Erythroblast (primary cell): ENCODE measurements at regions not wholly inside any gene's neighbourhood (a gene's known extent, or its start where the extent isn't known, plus 50 kb on each side); places are given as distances from the start of the nearest gene placed in this dataset.

Source experiments
- GATA1 ChIP-seq: IDR thresholded peaks from 2 replicates; pipeline ENCODE4 v1.6.1; 2011; ENCODE audit warnings: low read depth, mild to moderate bottlenecking, control low read depth, low read length, moderate library complexity
- POLR2A ChIP-seq: IDR thresholded peaks from 2 replicates; pipeline ENCODE4 v1.6.1; 2011; ENCODE audit warnings: mild to moderate bottlenecking, low read length

DNA sequence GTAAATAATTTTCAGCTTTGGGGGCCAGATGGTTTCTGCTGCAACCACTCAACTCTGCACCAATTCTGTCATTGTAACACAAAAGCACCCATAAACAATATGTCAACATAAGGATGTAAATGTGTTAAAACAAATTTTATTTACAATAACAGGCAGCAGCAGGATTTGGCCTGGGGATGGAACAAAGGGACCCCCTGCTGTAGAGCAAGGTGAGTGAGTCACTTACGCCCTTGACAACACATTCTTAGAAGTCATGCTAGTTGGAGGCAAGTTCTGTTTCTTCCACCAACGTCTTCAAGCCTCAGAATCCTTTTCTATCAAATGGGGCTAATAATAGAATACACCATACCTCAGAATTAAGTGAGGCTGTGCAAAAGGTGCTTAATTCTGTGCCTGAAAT lies 610.2 kb upstream of the SYT4 start:
- TF ChIP-seq POLR2A (no peak), GATA1 (no peak)
